ENCODE measurements at regions not wholly inside any gene's neighbourhood (a gene's known extent, or its start where the extent isn't known, plus 50 kb on each side); places are given as distances from the start of the nearest gene placed in this dataset.

GRCh38 chr2:8285898-8286297 lies 396.0 kb upstream of the ID2 start:
- POLR2A ChIA-PET: no interaction called here
- CTCF ChIA-PET: no interaction called here
- no peaks in the 10 kb centered on the region for H3K4me1 Mint-ChIP-seq
- TF ChIP-seq, protein P1, sequence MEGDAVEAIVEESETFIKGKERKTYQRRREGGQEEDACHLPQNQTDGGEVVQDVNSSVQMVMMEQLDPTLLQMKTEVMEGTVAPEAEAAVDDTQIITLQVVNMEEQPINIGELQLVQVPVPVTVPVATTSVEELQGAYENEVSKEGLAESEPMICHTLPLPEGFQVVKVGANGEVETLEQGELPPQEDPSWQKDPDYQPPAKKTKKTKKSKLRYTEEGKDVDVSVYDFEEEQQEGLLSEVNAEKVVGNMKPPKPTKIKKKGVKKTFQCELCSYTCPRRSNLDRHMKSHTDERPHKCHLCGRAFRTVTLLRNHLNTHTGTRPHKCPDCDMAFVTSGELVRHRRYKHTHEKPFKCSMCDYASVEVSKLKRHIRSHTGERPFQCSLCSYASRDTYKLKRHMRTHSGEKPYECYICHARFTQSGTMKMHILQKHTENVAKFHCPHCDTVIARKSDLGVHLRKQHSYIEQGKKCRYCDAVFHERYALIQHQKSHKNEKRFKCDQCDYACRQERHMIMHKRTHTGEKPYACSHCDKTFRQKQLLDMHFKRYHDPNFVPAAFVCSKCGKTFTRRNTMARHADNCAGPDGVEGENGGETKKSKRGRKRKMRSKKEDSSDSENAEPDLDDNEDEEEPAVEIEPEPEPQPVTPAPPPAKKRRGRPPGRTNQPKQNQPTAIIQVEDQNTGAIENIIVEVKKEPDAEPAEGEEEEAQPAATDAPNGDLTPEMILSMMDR (IDR thresholded peaks at IDR 0.05): no peak
- H3K4me3 Mint-ChIP-seq: no peak overlapping the region
- ATAC-seq (ENCODE audit: low read depth) (no peak), DNase-seq (no peak)
- peaks cover 41% of the 10 kb centered on the region for H3K27me3 Mint-ChIP-seq
- intact Hi-C loops (cut with micrococcal nuclease): no loop called here
- H3K9me3 Mint-ChIP-seq: no peaks in the 10 kb centered on the region
- H3K36me3 Mint-ChIP-seq (ENCODE audit: low read depth): no peaks in the 10 kb centered on the region
- peak overlapping the region; percentile 38 for H3K27ac Mint-ChIP-seq

DNA sequence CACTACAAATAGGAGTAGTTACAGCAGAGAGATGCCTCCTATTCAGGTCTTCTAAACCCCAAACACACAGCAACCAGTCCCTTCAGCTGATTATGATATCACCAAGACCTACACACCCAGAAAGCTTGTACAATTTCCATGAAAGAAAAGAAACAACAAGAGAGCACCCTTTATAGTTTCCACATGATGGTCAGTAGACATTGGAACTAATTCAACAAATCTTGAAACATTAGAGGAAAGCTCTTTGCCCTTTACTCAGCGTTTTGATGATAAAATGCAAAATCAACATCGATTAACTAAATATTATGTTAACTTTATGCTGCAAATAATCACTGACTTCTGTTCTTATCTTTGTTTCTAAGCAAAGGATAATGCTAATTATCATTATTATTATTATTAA lies 393.6 kb upstream of the ID2 start:
- CTCF ChIA-PET: no interaction called here
- H3K9me3 Mint-ChIP-seq: no peaks in the 10 kb centered on the region
- H3K27me3 Mint-ChIP-seq: peaks cover 49% of the 10 kb centered on the region
- DNase-seq (no peak), ATAC-seq (ENCODE audit: low read depth) (no peak)
- H3K4me3 Mint-ChIP-seq: no peak overlapping the region
- TF ChIP-seq, protein P1 (IDR thresholded peaks at IDR 0.05): no peak
- H3K36me3 Mint-ChIP-seq (ENCODE audit: low read depth): no peaks in the 10 kb centered on the region
- H3K27ac Mint-ChIP-seq: no peak overlapping the region
- intact Hi-C loops (cut with micrococcal nuclease): no loop called here
- POLR2A ChIA-PET: no interaction called here
- no peaks in the 10 kb centered on the region for H3K4me1 Mint-ChIP-seq

DNA sequence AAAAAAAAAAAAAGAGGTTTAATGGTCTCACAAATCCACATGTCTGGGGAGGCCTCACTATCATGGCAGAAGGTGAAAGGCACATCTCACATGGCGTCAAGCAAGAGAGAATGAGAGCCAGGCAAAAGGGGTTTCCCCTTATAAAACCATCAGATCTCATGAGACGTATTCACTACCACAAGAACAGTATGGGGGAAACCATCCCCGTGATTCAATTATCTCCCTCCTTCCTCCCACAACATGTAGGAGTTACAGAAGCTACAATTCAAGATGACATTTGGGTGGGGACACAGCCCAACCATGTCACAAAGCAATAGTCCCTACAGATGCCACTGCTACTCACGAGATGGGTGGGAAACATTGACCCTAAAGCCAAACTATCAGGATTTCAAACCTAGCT lies 392.7 kb upstream of the ID2 start:
- Mint-ChIP-seq H3K27ac (no peak overlapping the region), H3K27me3 (peaks cover 56% of the 10 kb centered on the region), H3K36me3 (ENCODE audit: low read depth) (no peaks in the 10 kb centered on the region), H3K4me1 (no peaks in the 10 kb centered on the region), H3K9me3 (no peaks in the 10 kb centered on the region), H3K4me3 (no peak overlapping the region)
- DNase-seq (no peak), ATAC-seq (ENCODE audit: low read depth) (no peak)
- POLR2A ChIA-PET: no interaction called here
- intact Hi-C loops (cut with micrococcal nuclease): no loop called here
- TF ChIP-seq, protein P1 (IDR thresholded peaks at IDR 0.05): no peak
- CTCF ChIA-PET: no interaction called here

- Mint-ChIP-seq H3K4me1 (no peaks in the 10 kb centered on the region), H3K27me3 (peaks cover 55% of the 10 kb centered on the region), H3K27ac (no peak overlapping the region), H3K4me3 (no peak overlapping the region), H3K9me3 (no peaks in the 10 kb centered on the region), H3K36me3 (ENCODE audit: low read depth) (no peaks in the 10 kb centered on the region)
- no peak for DNase-seq
- CTCF ChIA-PET: no interaction called here
- POLR2A ChIA-PET: no interaction called here
- intact Hi-C loops (cut with micrococcal nuclease): no loop called here
- ATAC-seq (ENCODE audit: low read depth): no peak
- TF ChIP-seq, protein P1 (IDR thresholded peaks at IDR 0.05): no peak
Measured at GRCh38 chr2:8290771-8291352, 391.0 kb upstream of the ID2 start.

GRCh38 chr2:8296306-8296705 lies 385.6 kb upstream of the ID2 start:
- TF ChIP-seq, protein P1 (IDR thresholded peaks at IDR 0.05): no peak
- CTCF ChIA-PET: no interaction called here
- Mint-ChIP-seq H3K4me3 (no peak overlapping the region), H3K27me3 (peaks cover 70% of the 10 kb centered on the region), H3K27ac (no peak overlapping the region), H3K9me3 (no peaks in the 10 kb centered on the region), H3K36me3 (ENCODE audit: low read depth) (no peaks in the 10 kb centered on the region), H3K4me1 (peaks cover 14% of the 10 kb centered on the region)
- POLR2A ChIA-PET: no interaction called here
- DNase-seq (no peak), ATAC-seq (ENCODE audit: low read depth) (peak; percentile 25)
- intact Hi-C loops (cut with micrococcal nuclease): no loop called here

Measured in activated B cell treated with CpG ODN at 0.5 μM for 24 hours (primary cell).